ENCODE measurements at regions not wholly inside any gene's neighbourhood (a gene's known extent, or its start where the extent isn't known, plus 50 kb on each side); places are given as distances from the start of the nearest gene placed in this dataset.

GRCh38 chr6:117169064-117169665 lies 96.2 kb upstream of the VGLL2 start:
- POLR2A ChIA-PET, result no interaction called here
- Histone ChIP-seq H3K79me2 (ENCODE audit: control insufficient read depth, insufficient read depth, low read length) (no peaks in the 10 kb centered on the region), H3K27ac (ENCODE audit: extremely low read depth, low read depth, low read length) (no peak overlapping the region), H3K36me3 (ENCODE audit: control insufficient read depth, insufficient read depth, low read length) (no peaks in the 10 kb centered on the region), H3K9ac (ENCODE audit: insufficient read depth in 1 of 2, low read depth in 2 of 2, low read length in 2 of 2) (no peak overlapping the region), H3K27me3 (ENCODE audit: control insufficient read depth in 2 of 2, insufficient read depth in 2 of 2, low read length in 2 of 2) (no peaks in the 10 kb centered on the region), H2AFZ (ENCODE audit: low read depth, low read length) (no peak overlapping the region), H3K9me1 (ENCODE audit: control insufficient read depth, insufficient read depth, low read length) (no peaks in the 10 kb centered on the region), H3K4me1 (replicated peaks in 1 of 2; ENCODE audit: control insufficient read depth in 2 of 2, insufficient read depth in 2 of 2, low read length in 2 of 2) (no peaks in the 10 kb centered on the region), H3K4me2 (ENCODE audit: insufficient read depth, low read length) (no peak overlapping the region), H3K9me3 (replicated peaks; ENCODE audit: control insufficient read depth, insufficient read depth, low read depth, low read length) (no peaks in the 10 kb centered on the region), H3K4me3 (no peak overlapping the region), H4K20me1 (replicated peaks; ENCODE audit: control insufficient read depth, insufficient read depth, low read length) (no peaks in the 10 kb centered on the region)
- intact Hi-C loops (cut with micrococcal nuclease) (no loop called here), in situ Hi-C loops (cut with MboI) (no loop called here)
- BruUV-seq (replicated peaks), result no TSS peak
- no peak for TF ChIP-seq KDM2B (CRISPR knock-in tag; IDR thresholded peaks at IDR 0.05)
- no peak for TF ChIP-seq RBBP5 (IDR thresholded peaks at IDR 0.05; ENCODE audit: borderline replicate concordance, insufficient read depth, low read length, poor library complexity, severe bottlenecking)
- TF ChIP-seq ARID3A (IDR thresholded peaks at IDR 0.05; ENCODE audit: borderline replicate concordance, low read depth, low read length), result no peak
- TF ChIP-seq ZC3H11A (IDR thresholded peaks at IDR 0.05; ENCODE audit: low read depth, low read length), result no peak
- no peak for TF ChIP-seq MAX (CRISPR knock-in tag; IDR thresholded peaks at IDR 0.05)
- no peak for TF ChIP-seq ZMIZ1 (IDR thresholded peaks at IDR 0.05; ENCODE audit: low read depth in 2 of 2, low read length in 2 of 2)
- no peak for TF ChIP-seq BRCA1 (IDR thresholded peaks at IDR 0.05)
- TF ChIP-seq BRCA1 (CRISPR knock-in tag; IDR thresholded peaks at IDR 0.05), result no peak
- no peak for TF ChIP-seq ZNF778 (CRISPR knock-in tag; IDR thresholded peaks at IDR 0.05)
- TF ChIP-seq BRF2 (IDR thresholded peaks at IDR 0.05; ENCODE audit: borderline replicate concordance, insufficient read depth, insufficient read length), result no peak
- no peak for TF ChIP-seq SP1 (CRISPR knock-in tag; IDR thresholded peaks at IDR 0.05)
- ATAC-seq (no peak), FAIRE-seq (no peak), DNase-seq (ENCODE audit: extremely low read depth in 1 of 4, low spot score in 3 of 4) (no peak)
- WGBS (ENCODE audit: insufficient coverage, low coverage, missing lambda C conversion rate), result 1% methylated on average over 5 of the region's 5 CpGs
- CTCF ChIA-PET (ENCODE audit: low intra/inter-chr PET ratio), result no interaction called here
